ENCODE measurements at regions not wholly inside any gene's neighbourhood (a gene's known extent, or its start where the extent isn't known, plus 50 kb on each side); places are given as distances from the start of the nearest gene placed in this dataset.
"Not testable (repeated sequence)": the region's sequence is repeated elsewhere in the genome, so short reads cannot be mapped to it uniquely, and the experiment has no call there.

GRCh38 chr9:102712910-102713309 lies 282.2 kb upstream of the CYLC2 start:
- TF ChIP-seq POLR2A, POLR2AphosphoS5 (IDR thresholded peaks at IDR 0.05): not testable (repeated sequence)

Data from upper lobe of left lung (tissue), 4 donors.